Heart left ventricle (tissue), 16 donors: ENCODE measurements at regions not wholly inside any gene's neighbourhood (a gene's known extent, or its start where the extent isn't known, plus 50 kb on each side); places are given as distances from the start of the nearest gene placed in this dataset.

Experiments
- ATAC-seq, 4 donors: fragments of 200-7000 bp; cut with Tn5 transposase; one replicate each; pipeline ENCODE4 v1.9.1; 2020 to 2022; ENCODE audit warnings: moderate library complexity in 4 of 4, mild to moderate bottlenecking in 3 of 4, moderate number of reproducible peaks in 1 of 4
- DNase-seq, 5 donors: peaks; one replicate each; pipeline ENCODE4 v3.0.0-alpha.2; 2020
- H3K27ac ChIP-seq, 12 donors: fragments of 200-600 bp; sonication (generic) in 4 of 12; one replicate each; pipeline versions ENCODE4 v1.5.0 to v1.8.0; 2016 to 2022; ENCODE audit warnings: mild to moderate bottlenecking in 2 of 12
- H3K27me3 ChIP-seq, 9 donors: fragments of 200-600 bp; sonication (generic) in 2 of 9; one replicate each; pipeline versions ENCODE4 v1.5.1 to v1.8.0; 2016 to 2022; ENCODE audit warnings: mild to moderate bottlenecking in 3 of 9
- H3K36me3 ChIP-seq, 9 donors: fragments of 200-600 bp; sonication (generic) in 2 of 9; one replicate each; pipeline versions ENCODE4 v1.5.0 to v1.8.0; 2018 to 2022; ENCODE audit warnings: mild to moderate bottlenecking in 2 of 9
- H3K4me1 ChIP-seq, 12 donors: fragments of 200-600 bp; sonication (generic) in 4 of 12; one replicate each; pipeline versions ENCODE4 v1.5.0 to v1.8.0; 2016 to 2022; ENCODE audit warnings: mild to moderate bottlenecking in 3 of 12
- H3K4me3 ChIP-seq, 12 donors: fragments of 200-600 bp; sonication (generic) in 4 of 12; one replicate each; pipeline versions ENCODE4 v1.5.0 to v1.8.0; 2017 to 2022; ENCODE audit warnings: mild to moderate bottlenecking in 9 of 12, moderate library complexity in 4 of 12
- H3K9me3 ChIP-seq, 12 donors: fragments of 200-600 bp; sonication (generic) in 4 of 12; one replicate each; pipeline versions ENCODE4 v1.5.0 to v1.8.0; 2016 to 2022; ENCODE audit warnings: mild to moderate bottlenecking in 1 of 12
- POLR2A ChIP-seq, 2 donors: fragments of 450-650 bp; IDR thresholded peaks; one replicate each; pipeline ENCODE4 v1.6.1; 2017; ENCODE audit warnings: antibody characterized with exemption in 2 of 2, mild to moderate bottlenecking in 2 of 2, moderate library complexity in 2 of 2
- WGBS, 4 donors: extraction: QIAGEN DNeasy Blood & Tissue Kit in 2 of 4; methylation state at CpG; one replicate each; pipeline versions ENCODE4 v1.1.5 to v1.1.7; 2013 to 2018; 5-methylcytosine and 5-hydroxymethylcytosine counted together
- intact Hi-C, 10 donors: fragments of 100-400 bp; cut with DNase I; formaldehyde crosslinking; loops; one replicate each; pipeline versions ENCODE4 v1.11.1 to v1.14.2; 2022
- TF ChIP-seq, protein P1 (sequence below), 12 donors: fragments of 200-600 bp; sonication (generic) in 4 of 12; IDR thresholded peaks; one replicate each; pipeline versions ENCODE4 v1.5.0 to v1.8.0; 2018 to 2022; ENCODE audit warnings: antibody characterized with exemption in 12 of 12, mild to moderate bottlenecking in 5 of 12
- donor health status: ischemic (EF 13 %, LVEDD 7.1; RV severe dilation, severe dysfunction).
- donor health status: healthy with polysubstance abuse.
- donor health status: DM: no; HTN: yes; CAD: no.
- donor health status: DM: no; HTN: no; CAD: no.
- donor health status: ischemic (EF 25% LVEDD 6.9; RV normal size, moderate dysfunction).
- donor health status: ischemic (EF 25% LVEDD 5.7; RV mildly dilated, moderate dysfunction).
- donor health status: healthy.
- donor health status: DM: yes; HTN: yes; CAD: no.
- donor health status: ischemic (EF 35%, LVEDD 5.7; RV mildly dilated, moderate dysfunction).
- donor health status: nonischemic (EF 11% LVEDD 7.7; RV severe dilation, severe dysfunction).
- donor health status: DM: yes; HTN: yes; CAD: no.
- donor health status: PGD.
- donor health status: ischemic (EF 29% LVEDD 5.4; RV normal size, mild dysfunction).
- donor health status: nonischemic (EF 23%, LVEDD 6.1; RV moderate dilation, normal function).

DNA sequence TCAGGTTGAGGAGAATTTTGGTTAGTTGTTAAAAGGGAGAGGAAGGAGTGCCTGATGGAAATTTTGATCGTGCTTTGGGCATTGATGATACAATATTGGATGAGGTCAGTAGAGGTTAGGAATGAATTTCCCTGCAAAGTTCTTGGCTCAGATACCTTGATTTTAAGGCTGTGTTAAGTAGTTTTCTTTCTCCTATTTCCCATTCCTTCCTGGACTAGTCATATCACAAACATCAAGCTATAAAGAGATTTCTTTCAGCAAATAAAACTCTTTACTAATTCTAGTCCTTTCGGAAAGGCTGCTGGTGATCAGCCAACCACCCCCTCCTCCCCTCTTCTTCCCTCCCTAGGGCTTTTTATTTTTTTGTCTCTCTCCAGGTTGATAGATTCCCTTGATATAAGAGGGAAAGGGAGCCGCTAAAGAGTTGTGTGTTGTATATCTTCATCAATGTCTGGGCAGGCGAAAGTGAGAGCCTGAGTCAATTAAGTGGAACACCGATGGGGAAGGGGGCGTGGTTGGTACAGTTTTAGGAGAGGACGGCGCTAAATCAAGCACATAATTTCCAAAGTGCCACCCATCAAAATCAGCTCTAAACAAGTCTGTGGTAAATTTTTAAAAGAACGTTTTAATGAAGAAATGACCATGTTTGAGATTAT is 100.1 kb upstream of the PLXNA2 start:
- TF ChIP-seq, protein P1, sequence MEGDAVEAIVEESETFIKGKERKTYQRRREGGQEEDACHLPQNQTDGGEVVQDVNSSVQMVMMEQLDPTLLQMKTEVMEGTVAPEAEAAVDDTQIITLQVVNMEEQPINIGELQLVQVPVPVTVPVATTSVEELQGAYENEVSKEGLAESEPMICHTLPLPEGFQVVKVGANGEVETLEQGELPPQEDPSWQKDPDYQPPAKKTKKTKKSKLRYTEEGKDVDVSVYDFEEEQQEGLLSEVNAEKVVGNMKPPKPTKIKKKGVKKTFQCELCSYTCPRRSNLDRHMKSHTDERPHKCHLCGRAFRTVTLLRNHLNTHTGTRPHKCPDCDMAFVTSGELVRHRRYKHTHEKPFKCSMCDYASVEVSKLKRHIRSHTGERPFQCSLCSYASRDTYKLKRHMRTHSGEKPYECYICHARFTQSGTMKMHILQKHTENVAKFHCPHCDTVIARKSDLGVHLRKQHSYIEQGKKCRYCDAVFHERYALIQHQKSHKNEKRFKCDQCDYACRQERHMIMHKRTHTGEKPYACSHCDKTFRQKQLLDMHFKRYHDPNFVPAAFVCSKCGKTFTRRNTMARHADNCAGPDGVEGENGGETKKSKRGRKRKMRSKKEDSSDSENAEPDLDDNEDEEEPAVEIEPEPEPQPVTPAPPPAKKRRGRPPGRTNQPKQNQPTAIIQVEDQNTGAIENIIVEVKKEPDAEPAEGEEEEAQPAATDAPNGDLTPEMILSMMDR (IDR thresholded peaks at IDR 0.05) = no peak
- no peaks in the 10 kb centered on the region for H3K36me3 ChIP-seq
- H3K9me3 ChIP-seq = no peaks in the 10 kb centered on the region
- no peaks in the 10 kb centered on the region for H3K4me1 ChIP-seq
- WGBS, 4 donors = 77 to 86% (median 79%) methylated on average over 9 of the region's 9 CpGs
- intact Hi-C loops = no loop called here
- no peak for ATAC-seq
- no peak overlapping the region for H3K4me3 ChIP-seq
- no peak for DNase-seq
- H3K27ac ChIP-seq = no peak overlapping the region
- no peaks in the 10 kb centered on the region for H3K27me3 ChIP-seq

DNA sequence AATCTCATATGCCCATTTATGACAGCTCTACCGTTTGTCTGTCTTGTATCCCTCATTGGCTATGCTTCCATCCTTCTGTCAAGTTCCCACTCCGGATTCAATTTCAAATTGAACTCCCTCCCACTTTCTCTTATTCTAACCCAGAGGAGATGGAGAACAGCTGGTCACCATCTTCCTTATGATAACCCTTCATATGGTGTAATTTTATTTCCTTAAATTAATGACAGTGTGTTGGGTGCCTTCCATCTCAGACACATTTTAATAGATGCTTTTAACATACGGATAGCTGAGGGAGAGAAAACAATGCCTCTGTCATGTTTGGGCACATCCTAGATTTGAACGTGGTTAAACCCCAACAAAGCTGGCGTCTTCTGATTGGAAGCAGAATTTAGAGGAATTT is 103.0 kb upstream of the PLXNA2 start:
- DNase-seq (no peak), ATAC-seq (no peak)
- TF ChIP-seq POLR2A (IDR thresholded peaks at IDR 0.05) = no peak
- TF ChIP-seq, protein P1 (IDR thresholded peaks at IDR 0.05) = no peak
- no peaks in the 10 kb centered on the region for H3K36me3 ChIP-seq
- intact Hi-C loops = no loop called here
- no peak overlapping the region for H3K27ac ChIP-seq
- no peaks in the 10 kb centered on the region for H3K4me1 ChIP-seq
- no peak overlapping the region for H3K4me3 ChIP-seq
- WGBS, 4 donors = 61 to 75% (median 63%) methylated on average over 5 of the region's 5 CpGs
- no peaks in the 10 kb centered on the region for H3K9me3 ChIP-seq
- no peaks in the 10 kb centered on the region for H3K27me3 ChIP-seq

DNA sequence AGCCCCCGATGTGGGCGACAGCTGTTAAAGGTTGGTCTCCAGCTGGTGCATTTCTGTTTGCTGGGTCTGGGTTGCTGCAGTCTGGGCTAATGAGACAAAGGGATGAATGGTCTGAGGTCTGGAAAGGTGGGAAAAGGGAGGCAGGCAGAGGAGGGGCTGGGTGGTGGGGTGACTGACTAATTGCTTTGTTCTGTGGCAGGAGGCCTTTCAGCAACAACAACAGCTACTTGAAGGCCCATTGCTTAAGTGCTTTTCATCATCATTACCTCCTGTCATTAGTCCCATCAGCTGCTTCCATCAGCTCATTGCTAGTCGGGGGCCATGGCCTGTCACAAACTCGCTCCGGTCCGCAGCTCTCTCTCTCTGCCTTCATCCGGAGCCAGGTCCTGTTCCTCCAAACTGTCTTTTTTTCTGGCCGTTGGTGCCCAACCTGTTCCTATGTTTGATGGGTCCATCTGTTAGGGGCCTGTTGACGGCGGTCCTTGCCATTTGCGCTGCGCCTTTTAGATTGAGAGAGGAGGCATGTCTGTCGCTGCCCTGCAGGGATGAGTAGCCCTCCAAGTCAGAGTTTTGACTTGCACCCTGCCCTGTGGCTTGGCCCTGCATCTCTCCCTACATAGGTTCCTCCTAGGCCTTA is 105.6 kb upstream of the PLXNA2 start:
- H3K4me3 ChIP-seq = no peak overlapping the region
- 87 to 91% (median 89%) methylated on average over 13 of the region's 13 CpGs for WGBS, 4 donors
- no peak for ATAC-seq

DNA sequence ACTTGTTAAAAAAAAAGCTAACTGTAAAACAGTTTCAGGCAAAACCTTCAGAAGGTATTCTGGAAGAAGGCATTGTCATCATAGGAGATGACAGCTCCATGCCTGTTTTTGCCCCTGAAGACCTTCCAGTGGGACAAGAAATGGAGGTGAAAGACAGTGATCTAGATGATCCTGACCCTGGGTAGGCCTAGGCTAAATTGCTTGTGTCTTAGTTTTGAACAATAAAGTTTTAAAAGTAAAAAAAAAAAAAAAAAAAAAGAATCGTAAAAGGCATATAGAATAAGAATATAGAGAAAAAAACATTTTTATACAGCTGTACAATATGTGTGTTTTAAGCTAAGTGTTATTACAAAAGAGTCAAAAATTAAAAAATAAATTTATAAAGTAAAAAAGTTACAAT is 106.6 kb upstream of the PLXNA2 start:
- peaks cover 0 to 3% (median 0%) of the 10 kb centered on the region in 12 donors for H3K9me3 ChIP-seq
- DNase-seq = no peak
- no peak overlapping the region for H3K4me3 ChIP-seq
- no peak for ATAC-seq
- no peaks in the 10 kb centered on the region for H3K36me3 ChIP-seq
- no peak overlapping the region for H3K27ac ChIP-seq
- TF ChIP-seq, protein P1 (IDR thresholded peaks at IDR 0.05) = no peak
- TF ChIP-seq POLR2A (IDR thresholded peaks at IDR 0.05) = no peak
- intact Hi-C loops = no loop called here
- H3K27me3 ChIP-seq = no peaks in the 10 kb centered on the region
- no peaks in the 10 kb centered on the region for H3K4me1 ChIP-seq
- WGBS, 4 donors = 82 to 90% (median 83%) methylated on average over 1 of the region's 1 CpG

More for the DNA sequence above, 105.6 kb upstream of the PLXNA2 start:
- Histone ChIP-seq H3K4me1 (no peaks in the 10 kb centered on the region), H3K9me3 (peaks cover 0 to 3% (median 0%) of the 10 kb centered on the region in 12 donors), H3K27me3 (no peaks in the 10 kb centered on the region), H3K36me3 (no peaks in the 10 kb centered on the region), H3K27ac (no peak overlapping the region)
- TF ChIP-seq, protein P1 (IDR thresholded peaks at IDR 0.05) = no peak
- no peak for TF ChIP-seq POLR2A (IDR thresholded peaks at IDR 0.05)
- no peak for DNase-seq
- intact Hi-C loops = no loop called here
